H9 (cell line): ENCODE measurements at regions not wholly inside any gene's neighbourhood (a gene's known extent, or its start where the extent isn't known, plus 50 kb on each side); places are given as distances from the start of the nearest gene placed in this dataset.

Experiments
- DNase-seq: peaks from one replicate; pipeline ENCODE4 v3.0.0-alpha.2; 2017
- H2AFZ ChIP-seq: one replicate; pipeline ENCODE4 v1.6.1; 2013; ENCODE audit warnings: mild to moderate bottlenecking, low read length, control low read depth, moderate library complexity
- H2AK5ac ChIP-seq: 2 replicates; pipeline ENCODE4 v1.6.1; 2013; ENCODE audit warnings: low read length, control low read depth, mixed read lengths; ENCODE audit not compliant: insufficient read length
- H2BK120ac ChIP-seq: one replicate; pipeline ENCODE4 v1.6.1; 2013; ENCODE audit warnings: low read depth, mild to moderate bottlenecking, low read length, control low read depth, inconsistent platforms; ENCODE audit not compliant: poor library complexity, severe bottlenecking
- H2BK12ac ChIP-seq: 2 replicates; pipeline ENCODE4 v1.6.1; 2013; ENCODE audit warnings: low read length, control low read depth, mixed read lengths, low read depth; ENCODE audit not compliant: insufficient read length
- H2BK15ac ChIP-seq: 2 replicates; pipeline ENCODE4 v1.6.1; 2013; ENCODE audit warnings: low read depth, low read length, control low read depth
- H2BK20ac ChIP-seq: one replicate; pipeline ENCODE4 v1.6.1; 2013; ENCODE audit warnings: low read depth, mild to moderate bottlenecking, low read length, control low read depth, inconsistent platforms; ENCODE audit not compliant: poor library complexity, severe bottlenecking
- H2BK5ac ChIP-seq: 2 replicates; pipeline ENCODE4 v1.6.1; 2013; ENCODE audit warnings: low read length, control low read depth, mixed read lengths; ENCODE audit not compliant: insufficient read length
- H3K14ac ChIP-seq: 2 replicates; pipeline ENCODE4 v1.6.1; 2013; ENCODE audit warnings: low read length, control low read depth; ENCODE audit not compliant: insufficient read depth
- H3K18ac ChIP-seq: 2 replicates; pipeline ENCODE4 v1.6.1; 2013; ENCODE audit warnings: low read depth, mild to moderate bottlenecking, mixed read lengths, low read length, control low read depth; ENCODE audit not compliant: insufficient read length
- H3K23ac ChIP-seq: 2 replicates; pipeline ENCODE4 v1.6.1; 2013; ENCODE audit warnings: low read length, control low read depth, mixed read lengths, low read depth; ENCODE audit not compliant: insufficient read length
- H3K23me2 ChIP-seq: 2 replicates; pipeline ENCODE4 v1.6.1; 2013; ENCODE audit warnings: low read depth, mild to moderate bottlenecking, mixed read lengths, low read length, control low read depth; ENCODE audit not compliant: insufficient read length, poor library complexity, severe bottlenecking
- H3K27ac ChIP-seq: 2 replicates; pipeline ENCODE4 v1.5.1; 2013; ENCODE audit warnings: low read length, control low read depth, mixed read lengths, low read depth; ENCODE audit not compliant: insufficient read length
- H3K27me3 ChIP-seq: 2 replicates; pipeline ENCODE4 v1.6.1; 2013; ENCODE audit warnings: low read length, control low read depth, inconsistent platforms; ENCODE audit not compliant: insufficient read depth
- H3K4ac ChIP-seq: 2 replicates; pipeline ENCODE4 v1.6.1; 2013; ENCODE audit warnings: low read depth, mild to moderate bottlenecking, control low read depth, inconsistent platforms, low read length, moderate library complexity
- H3K4me1 ChIP-seq: 2 replicates; pipeline ENCODE4 v1.6.1; 2013; ENCODE audit warnings: low read length, control low read depth, inconsistent platforms; ENCODE audit not compliant: insufficient read depth
- H3K4me2 ChIP-seq: 2 replicates; pipeline ENCODE4 v1.6.1; 2013; ENCODE audit warnings: low read length, control low read depth, mixed read lengths; ENCODE audit not compliant: insufficient read length, insufficient read depth
- H3K56ac ChIP-seq: 2 replicates; pipeline ENCODE4 v1.6.1; 2013; ENCODE audit warnings: low read depth, mild to moderate bottlenecking, mixed read lengths, low read length, control low read depth; ENCODE audit not compliant: insufficient read length
- H3K79me1 ChIP-seq: 2 replicates; pipeline ENCODE4 v1.6.1; 2013; ENCODE audit warnings: low read depth, mild to moderate bottlenecking, moderate library complexity, low read length, control low read depth, inconsistent platforms; ENCODE audit not compliant: insufficient read depth, poor library complexity, severe bottlenecking
- H3K79me2 ChIP-seq: 2 replicates; pipeline ENCODE4 v1.6.1; 2013; ENCODE audit warnings: low read length, control low read depth, inconsistent platforms; ENCODE audit not compliant: insufficient read depth
- H3K9ac ChIP-seq: 2 replicates; pipeline ENCODE4 v1.6.1; 2013; ENCODE audit warnings: low read length, control low read depth, mixed read lengths; ENCODE audit not compliant: insufficient read length; ENCODE audit errors: extremely low read depth
- H3K9me3 ChIP-seq: one replicate; pipeline ENCODE4 v1.6.1; 2013; ENCODE audit warnings: low read depth, low read length, inconsistent platforms; ENCODE audit not compliant: control insufficient read depth
- H3T11ph ChIP-seq: one replicate; pipeline ENCODE4 v1.6.1; 2013; ENCODE audit warnings: mild to moderate bottlenecking, low read length, control low read depth, inconsistent platforms
- H4K20me1 ChIP-seq: one replicate; pipeline ENCODE4 v1.6.1; 2013; ENCODE audit not compliant: control insufficient read depth, insufficient read length, insufficient read depth
- H4K5ac ChIP-seq: 2 replicates; pipeline ENCODE4 v1.6.1; 2013; ENCODE audit warnings: low read depth, mild to moderate bottlenecking, mixed read lengths, low read length, control low read depth; ENCODE audit not compliant: insufficient read length
- H4K8ac ChIP-seq: replicated peaks from 2 replicates; pipeline ENCODE4 v1.6.1; 2013; ENCODE audit warnings: low read length, control low read depth, mixed read lengths, low read depth; ENCODE audit not compliant: insufficient read length
- H4K91ac ChIP-seq: 2 replicates; pipeline ENCODE4 v1.6.1; 2013; ENCODE audit warnings: low read depth, mild to moderate bottlenecking, moderate library complexity, mixed read lengths, low read length, control low read depth; ENCODE audit not compliant: insufficient read length
- H3K27ac Mint-ChIP-seq, 3 experiments: 2 replicates in 2 of 3; 3 replicates in 1 of 3; pipeline ENCODE4 v1.8.0; 2020 to 2021; ENCODE audit warnings: mixed read lengths in 3 of 3, mild to moderate bottlenecking in 1 of 3, moderate library complexity in 1 of 3
- H3K27me3 Mint-ChIP-seq: 2 replicates; pipeline ENCODE4 v1.8.0; 2021; ENCODE audit warnings: low read depth, mild to moderate bottlenecking, moderate library complexity, mixed read lengths
- H3K36me3 Mint-ChIP-seq, 3 experiments: 2 replicates in 2 of 3; 3 replicates in 1 of 3; pipeline ENCODE4 v1.8.0; 2020 to 2021; ENCODE audit warnings: low read depth in 3 of 3, mixed read lengths in 3 of 3; ENCODE audit not compliant: insufficient read depth in 1 of 3
- H3K4me1 Mint-ChIP-seq, 2 experiments: 2 replicates each; pipeline ENCODE4 v1.8.0; 2020; ENCODE audit warnings: mixed read lengths in 2 of 2
- H3K4me3 Mint-ChIP-seq, 2 experiments: 2 replicates in 1 of 2; 3 replicates in 1 of 2; pipeline ENCODE4 v1.8.0; 2020 to 2021; ENCODE audit warnings: mild to moderate bottlenecking in 2 of 2, mixed read lengths in 2 of 2, moderate library complexity in 1 of 2
- H3K9me3 Mint-ChIP-seq, 2 experiments: 2 replicates in 1 of 2; 3 replicates in 1 of 2; pipeline ENCODE4 v1.8.0; 2020; ENCODE audit warnings: mild to moderate bottlenecking in 2 of 2, mixed read lengths in 2 of 2, moderate library complexity in 1 of 2
- CTCF ChIP-seq: fragments of 200-600 bp; sonication (generic); conservative IDR thresholded peaks from 3 replicates; pipeline ENCODE4 v1.8.0; 2021; ENCODE audit warnings: antibody characterized with exemption, mild to moderate bottlenecking
- WGBS: extraction: QIAGEN DNeasy Blood & Tissue Kit; methylation state at CpG from one replicate; pipeline ENCODE4 v1.1.7; 2013; ENCODE audit warnings: missing lambda C conversion rate, low lambda C conversion rate, mixed read lengths; ENCODE audit not compliant: insufficient read length; ENCODE audit errors: extremely low coverage; 5-methylcytosine and 5-hydroxymethylcytosine counted together

GRCh38 chr16:26824469-26824868 lies 242.3 kb upstream of the C16orf82 start:
- no peak overlapping the region for H4K5ac ChIP-seq

More at GRCh38 chr16:26824469-26824868, 242.3 kb upstream of the C16orf82 start:
- no peak overlapping the region for H3K4ac ChIP-seq
- H3K56ac ChIP-seq = no peak overlapping the region
- H3T11ph ChIP-seq = no peak overlapping the region
- H2BK5ac ChIP-seq = no peak overlapping the region
- Mint-ChIP-seq H3K4me3 (no peak overlapping the region), H3K9me3 (no peaks in the 10 kb centered on the region), H3K36me3 (no peaks in the 10 kb centered on the region), H3K27ac (no peak overlapping the region), H3K27me3 (peaks cover 11% of the 10 kb centered on the region), H3K4me1 (0 out of 4 replicates have a peak, but pooled peaks cover 0 to 4% of the 10 kb centered on the region in 2 experiments)
- no peak for TF ChIP-seq CTCF
- H3K23ac ChIP-seq = no peak overlapping the region
- no peak overlapping the region for H4K8ac ChIP-seq
- no peaks in the 10 kb centered on the region for H3K79me1 ChIP-seq
- no peaks in the 10 kb centered on the region for H3K27me3 ChIP-seq
- no peaks in the 10 kb centered on the region for H3K79me2 ChIP-seq
- WGBS = no CpG with 5 or more reads among the region's 9 CpGs
- no peak overlapping the region for H3K9ac ChIP-seq
- H2BK15ac ChIP-seq = no peak overlapping the region
- no peak overlapping the region for H4K91ac ChIP-seq
- no peak overlapping the region for H3K4me2 ChIP-seq
- no peak overlapping the region for H2BK120ac ChIP-seq
- H3K27ac ChIP-seq = no peak overlapping the region
- H3K23me2 ChIP-seq = no peaks in the 10 kb centered on the region
- no peak overlapping the region for H3K14ac ChIP-seq
- no peaks in the 10 kb centered on the region for H3K9me3 ChIP-seq
- H3K18ac ChIP-seq = no peak overlapping the region
- no peak for DNase-seq
- H2BK20ac ChIP-seq = no peak overlapping the region
- H4K20me1 ChIP-seq = no peaks in the 10 kb centered on the region
- no peak overlapping the region for H2AK5ac ChIP-seq
- no peaks in the 10 kb centered on the region for H3K4me1 ChIP-seq
- no peak overlapping the region for H2AFZ ChIP-seq
- H2BK12ac ChIP-seq = no peak overlapping the region
